NT2/D1 (cell line): ENCODE measurements at regions not wholly inside any gene's neighbourhood (a gene's known extent, or its start where the extent isn't known, plus 50 kb on each side); places are given as distances from the start of the nearest gene placed in this dataset.

ENCODE experiments used
- SUZ12 ChIP-seq: IDR thresholded peaks from 2 replicates; pipeline ENCODE4 v1.6.1; 2011; ENCODE audit not compliant: insufficient read length, insufficient read depth; ENCODE audit errors: extremely low read depth
- YY1 ChIP-seq: IDR thresholded peaks from 2 replicates; pipeline ENCODE4 v1.6.1; 2011; ENCODE audit not compliant: insufficient read length, insufficient read depth
- ZNF274 ChIP-seq: IDR thresholded peaks from 2 replicates; pipeline ENCODE4 v1.6.1; 2011; ENCODE audit warnings: mild to moderate bottlenecking, low read depth, low read length

GRCh38 chr7:41504214-41504980 lies 198.5 kb downstream of the INHBA start:
- TF ChIP-seq YY1 (no peak), SUZ12 (no peak), ZNF274 (no peak)
